Neural progenitor cell (in vitro differentiated cells): ENCODE measurements at regions not wholly inside any gene's neighbourhood (a gene's known extent, or its start where the extent isn't known, plus 50 kb on each side); places are given as distances from the start of the nearest gene placed in this dataset.

Experiments used
- DNase-seq: peaks from one replicate; pipeline ENCODE4 v3.0.0-alpha.2; 2016; ENCODE audit warnings: low spot score
- H2AFZ ChIP-seq: fragments of 200-600 bp; sonication (generic); replicated peaks from 2 replicates; pipeline ENCODE4 v1.6.1; 2016; ENCODE audit warnings: antibody characterized with exemption
- H3F3A ChIP-seq: fragments of 200-600 bp; sonication (generic); 2 replicates; pipeline ENCODE4 v1.6.1; 2016; ENCODE audit warnings: antibody characterized with exemption, low read depth
- H3K27ac ChIP-seq: fragments of 200-600 bp; sonication (generic); 2 replicates; pipeline ENCODE4 v1.5.1; 2016; ENCODE audit warnings: mild to moderate bottlenecking
- H3K27me3 ChIP-seq: fragments of 200-600 bp; sonication (generic); 2 replicates; pipeline ENCODE4 v1.6.1; 2016; ENCODE audit warnings: mild to moderate bottlenecking, moderate library complexity
- H3K36me3 ChIP-seq: fragments of 200-600 bp; sonication (generic); 2 replicates; pipeline ENCODE4 v1.5.1; 2016
- H3K4me1 ChIP-seq: fragments of 200-600 bp; sonication (generic); 2 replicates; pipeline ENCODE4 v1.6.1; 2016; ENCODE audit warnings: mixed run types
- H3K4me2 ChIP-seq: fragments of 200-600 bp; sonication (generic); 2 replicates; pipeline ENCODE4 v1.6.1; 2016
- H3K4me3 ChIP-seq: fragments of 200-600 bp; sonication (generic); 2 replicates; pipeline ENCODE4 v1.5.1; 2016
- H3K79me2 ChIP-seq: fragments of 200-600 bp; sonication (generic); 2 replicates; pipeline ENCODE4 v1.6.1; 2016; ENCODE audit warnings: low read depth
- H3K9ac ChIP-seq: fragments of 200-600 bp; sonication (generic); 2 replicates; pipeline ENCODE4 v1.6.1; 2016
- H3K9me3 ChIP-seq: fragments of 200-600 bp; sonication (generic); 2 replicates; pipeline ENCODE4 v1.5.1; 2016; ENCODE audit warnings: low read depth
- H4K20me1 ChIP-seq: fragments of 200-600 bp; sonication (generic); 2 replicates; pipeline ENCODE4 v1.6.1; 2016; ENCODE audit warnings: low read depth
- H3K27ac Mint-ChIP-seq: 3 replicates; pipeline ENCODE4 v1.8.0; 2021; ENCODE audit warnings: mixed read lengths
- H3K27me3 Mint-ChIP-seq: 2 replicates; pipeline ENCODE4 v1.8.0; 2022; ENCODE audit warnings: low read depth, mild to moderate bottlenecking, inconsistent platforms, moderate library complexity, mixed read lengths; ENCODE audit not compliant: insufficient read depth
- H3K36me3 Mint-ChIP-seq: 3 replicates; pipeline ENCODE4 v1.8.0; 2021; ENCODE audit warnings: mixed read lengths
- H3K4me1 Mint-ChIP-seq: 3 replicates; pipeline ENCODE4 v1.8.0; 2021; ENCODE audit warnings: mixed read lengths
- H3K4me3 Mint-ChIP-seq: 3 replicates; pipeline ENCODE4 v1.8.0; 2021; ENCODE audit warnings: mild to moderate bottlenecking, moderate library complexity, mixed read lengths
- H3K9me3 Mint-ChIP-seq: 3 replicates; pipeline ENCODE4 v1.8.0; 2020; ENCODE audit warnings: mixed read lengths
- CTCF ChIP-seq: fragments of 200-600 bp; sonication (generic); IDR thresholded peaks from 2 replicates; pipeline ENCODE4 v1.5.1; 2017; ENCODE audit warnings: antibody characterized with exemption, mild to moderate bottlenecking
- EZH2 ChIP-seq: fragments of 200-600 bp; sonication (generic); IDR thresholded peaks from 2 replicates; pipeline ENCODE4 v1.6.1; 2017; ENCODE audit warnings: antibody characterized with exemption, mild to moderate bottlenecking, moderate library complexity
- EZH2phosphoT487 ChIP-seq: fragments of 200-600 bp; sonication (generic); IDR thresholded peaks from 2 replicates; pipeline ENCODE4 v1.6.1; 2017; ENCODE audit warnings: antibody characterized with exemption

- Histone ChIP-seq H3K4me3 (no peak overlapping the region), H3K27ac (no peak overlapping the region), H3K36me3 (no peaks in the 10 kb centered on the region), H3F3A (no peaks in the 10 kb centered on the region), H3K9me3 (no peaks in the 10 kb centered on the region), H3K9ac (no peak overlapping the region), H3K27me3 (no peaks in the 10 kb centered on the region), H3K79me2 (no peaks in the 10 kb centered on the region), H2AFZ (no peak overlapping the region), H4K20me1 (no peaks in the 10 kb centered on the region), H3K4me2 (no peak overlapping the region), H3K4me1 (no peaks in the 10 kb centered on the region)
- Mint-ChIP-seq H3K9me3 (no peaks in the 10 kb centered on the region), H3K27me3 (peaks cover 2% of the 10 kb centered on the region), H3K27ac (no peak overlapping the region), H3K36me3 (no peaks in the 10 kb centered on the region), H3K4me1 (no peaks in the 10 kb centered on the region), H3K4me3 (no peak overlapping the region)
- DNase-seq = no peak
- TF ChIP-seq EZH2 = no peak
- TF ChIP-seq CTCF = no peak
- no peak for TF ChIP-seq EZH2phosphoT487
These were observed 78.8 kb upstream of the PRSS1 start for GRCh38 chr7:142670511-142670910.

GRCh38 chr7:142669074-142669654 lies 80.1 kb upstream of the PRSS1 start:
- Mint-ChIP-seq H3K27ac (no peak overlapping the region), H3K4me1 (no peaks in the 10 kb centered on the region), H3K4me3 (no peak overlapping the region), H3K9me3 (no peaks in the 10 kb centered on the region), H3K27me3 (peaks cover 2% of the 10 kb centered on the region), H3K36me3 (no peaks in the 10 kb centered on the region)
- no peaks in the 10 kb centered on the region for H3K36me3 ChIP-seq
- no peaks in the 10 kb centered on the region for H3K4me1 ChIP-seq
- no peaks in the 10 kb centered on the region for H4K20me1 ChIP-seq
- H3K9me3 ChIP-seq = no peaks in the 10 kb centered on the region
- no peaks in the 10 kb centered on the region for H3F3A ChIP-seq
- H3K9ac ChIP-seq = no peak overlapping the region
- H3K79me2 ChIP-seq = no peaks in the 10 kb centered on the region
- H3K27ac ChIP-seq = no peak overlapping the region
- peak; percentile 62 for TF ChIP-seq CTCF
- TF ChIP-seq EZH2 = no peak
- no peak for TF ChIP-seq EZH2phosphoT487
- no peak overlapping the region for H3K4me2 ChIP-seq
- no peaks in the 10 kb centered on the region for H3K27me3 ChIP-seq
- H2AFZ ChIP-seq = no peak overlapping the region
- H3K4me3 ChIP-seq = no peak overlapping the region
- peak; percentile 20 for DNase-seq

GRCh38 chr7:142668495-142668894 lies 80.8 kb upstream of the PRSS1 start:
- H3K27ac ChIP-seq = no peak overlapping the region
- H3K27me3 ChIP-seq = no peaks in the 10 kb centered on the region
- H3F3A ChIP-seq = no peaks in the 10 kb centered on the region
- no peaks in the 10 kb centered on the region for H4K20me1 ChIP-seq
- no peaks in the 10 kb centered on the region for H3K79me2 ChIP-seq
- no peak overlapping the region for H3K4me2 ChIP-seq
- Mint-ChIP-seq H3K27me3 (peaks cover 2% of the 10 kb centered on the region), H3K4me3 (no peak overlapping the region), H3K9me3 (no peaks in the 10 kb centered on the region), H3K27ac (no peak overlapping the region), H3K36me3 (no peaks in the 10 kb centered on the region), H3K4me1 (no peaks in the 10 kb centered on the region)
- no peaks in the 10 kb centered on the region for H3K36me3 ChIP-seq
- TF ChIP-seq EZH2 (no peak), EZH2phosphoT487 (no peak), CTCF (no peak)
- H3K4me1 ChIP-seq = no peaks in the 10 kb centered on the region
- H2AFZ ChIP-seq = no peak overlapping the region
- no peaks in the 10 kb centered on the region for H3K9me3 ChIP-seq
- no peak for DNase-seq
- H3K9ac ChIP-seq = no peak overlapping the region
- no peak overlapping the region for H3K4me3 ChIP-seq
